HepG2 (cell line): ENCODE measurements at regions not wholly inside any gene's neighbourhood (a gene's known extent, or its start where the extent isn't known, plus 50 kb on each side); places are given as distances from the start of the nearest gene placed in this dataset.
"Not testable (repeated sequence)": the region's sequence is repeated elsewhere in the genome, so short reads cannot be mapped to it uniquely, and the experiment has no call there.

ENCODE experiments used
- ATAC-seq: fragments of 200-7000 bp; cut with Tn5 transposase; 3 replicates; pipeline ENCODE4 v1.9.1; 2020; ENCODE audit warnings: mild to moderate bottlenecking, moderate library complexity
- BruUV-seq: library from RNA; stranded (reverse); fragments of 400-500 nt; replicated peaks from 2 replicates; lab custom pipeline; 2021; lab: Mats Ljungman, UMichigan
- CTCF ChIA-PET: fragments of 300-600 bp; formaldehyde crosslinking; extraction: SDS; loops from one replicate; lab custom pipeline; 2021; ENCODE audit warnings: low total read pairs, inconsistent platforms, low intra/inter-chr PET ratio; lab: Yijun Ruan, JAX
- POLR2A ChIA-PET: fragments of 350-600 bp; sonication (Branson Sonifier 250); formaldehyde crosslinking; loops from one replicate; lab custom pipeline; 2020; ENCODE audit warnings: antibody characterized with exemption, inconsistent platforms; lab: Yijun Ruan, JAX
- DNase-seq: peaks from one replicate; pipeline ENCODE4 v3.0.0-alpha.2; 2015; ENCODE audit warnings: low spot score
- FAIRE-seq: peaks from 3 replicates; lab custom pipeline; 2011; peaks lifted over from hg19 to GRCh38; lab: Jason Lieb, UNC
- H2AFZ ChIP-seq: one replicate; pipeline ENCODE4 v1.6.1; 2011; ENCODE audit warnings: low read length, inconsistent platforms
- H3K27ac ChIP-seq: fragments of 300-600 bp; 3 replicates; pipeline ENCODE4 v1.8.0; 2011; ENCODE audit warnings: mixed run types, mild to moderate bottlenecking, mixed read lengths, low read length, inconsistent platforms; ENCODE audit not compliant: insufficient read depth; ENCODE audit errors: extremely low read length
- H3K27me3 ChIP-seq, 2 experiments: fragments of 200-600 bp in 1 of 2; 2 replicates in 1 of 2; 3 replicates in 1 of 2; pipeline versions ENCODE4 v1.6.0 to v1.8.0; 2011; ENCODE audit warnings: low read length in 2 of 2, mild to moderate bottlenecking in 2 of 2, moderate library complexity in 2 of 2, inconsistent platforms in 1 of 2; ENCODE audit not compliant: insufficient read depth in 2 of 2, control insufficient read depth in 1 of 2
- H3K36me3 ChIP-seq, 2 experiments: fragments of 200-600 bp in 1 of 2; replicated peaks in 1 of 2; 2 replicates in 1 of 2; 3 replicates in 1 of 2; pipeline versions ENCODE4 v1.5.1 to v1.8.0; 2011; ENCODE audit warnings: low read length in 2 of 2, inconsistent platforms in 1 of 2; ENCODE audit not compliant: insufficient read depth in 2 of 2, control insufficient read depth in 1 of 2
- H3K4me1 ChIP-seq: 2 replicates; pipeline ENCODE4 v1.5.1; 2012; ENCODE audit warnings: low read length, inconsistent platforms; ENCODE audit not compliant: insufficient read depth
- H3K4me2 ChIP-seq: 2 replicates; pipeline ENCODE4 v1.6.0; 2011; ENCODE audit warnings: low read depth, low read length, inconsistent platforms
- H3K4me3 ChIP-seq, 3 experiments: fragments of 200-600 bp in 1 of 3; sonication (generic), shearing (Covaris generic) in 1 of 3; replicated peaks in 1 of 3; 2 replicates each; pipeline ENCODE4 v1.5.1; 2011 to 2016; ENCODE audit warnings: low read length in 3 of 3, inconsistent platforms in 2 of 3, low read depth in 2 of 3, mild to moderate bottlenecking in 2 of 3, control low read depth in 1 of 3, mixed read lengths in 1 of 3; ENCODE audit not compliant: insufficient read depth in 1 of 3
- H3K79me2 ChIP-seq: one replicate; pipeline ENCODE4 v1.6.1; 2011; ENCODE audit warnings: low read length, inconsistent platforms; ENCODE audit not compliant: insufficient read depth
- H3K9ac ChIP-seq: 2 replicates; pipeline ENCODE4 v1.6.0; 2011; ENCODE audit warnings: mild to moderate bottlenecking, low read depth, low read length, inconsistent platforms; ENCODE audit not compliant: insufficient read depth
- H3K9me3 ChIP-seq: 2 replicates; pipeline ENCODE4 v1.5.1; 2012; ENCODE audit warnings: mild to moderate bottlenecking, low read length
- H4K20me1 ChIP-seq: 2 replicates; pipeline ENCODE4 v1.6.0; 2011; ENCODE audit warnings: inconsistent platforms, mild to moderate bottlenecking, low read length, moderate library complexity; ENCODE audit not compliant: insufficient read depth
- FOSL1 ChIP-seq: sonication (generic); formaldehyde crosslinking; IDR thresholded peaks from 2 replicates; pipeline ENCODE4 v1.9.0; 2021; ENCODE audit warnings: missing genetic modification reagents, borderline replicate concordance
- GLI4 ChIP-seq: sonication (generic); formaldehyde crosslinking; IDR thresholded peaks from 2 replicates; pipeline ENCODE4 v1.5.1; 2020; ENCODE audit warnings: missing genetic modification reagents, mild to moderate bottlenecking, moderate library complexity, borderline replicate concordance
- GTF3A ChIP-seq: sonication (generic); formaldehyde crosslinking; conservative IDR thresholded peaks from 2 replicates; pipeline ENCODE4 v1.4.0; 2020; ENCODE audit warnings: mild to moderate bottlenecking, missing genetic modification reagents
- HOMEZ ChIP-seq: IDR thresholded peaks from 2 replicates; pipeline ENCODE4 v1.6.1; 2016; ENCODE audit warnings: low read depth
- ISX ChIP-seq: sonication (generic); formaldehyde crosslinking; conservative IDR thresholded peaks from 2 replicates; pipeline ENCODE4 v1.5.0; 2020; ENCODE audit warnings: missing genetic modification reagents
- TFDP1 ChIP-seq: IDR thresholded peaks from 2 replicates; pipeline ENCODE4 v1.6.1; 2016; ENCODE audit warnings: missing compliant biosample characterization, missing genetic modification reagents, borderline replicate concordance
- ZBTB3 ChIP-seq: sonication (generic); formaldehyde crosslinking; IDR thresholded peaks from 2 replicates; pipeline ENCODE4 v1.4.0; 2020; ENCODE audit warnings: low read depth, mild to moderate bottlenecking, moderate library complexity, missing genetic modification reagents, borderline replicate concordance
- ZNF225 ChIP-seq: sonication (generic); formaldehyde crosslinking; IDR thresholded peaks from 2 replicates; pipeline ENCODE4 v1.4.0; 2020; ENCODE audit warnings: mild to moderate bottlenecking, missing genetic modification reagents
- ZNF280B ChIP-seq: sonication (generic); formaldehyde crosslinking; IDR thresholded peaks from 2 replicates; pipeline ENCODE4 v1.5.0; 2020; ENCODE audit warnings: missing genetic modification reagents, mild to moderate bottlenecking, borderline replicate concordance
- ZNF670 ChIP-seq: sonication (generic); formaldehyde crosslinking; IDR thresholded peaks from 2 replicates; pipeline ENCODE4 v1.8.0; 2022; ENCODE audit warnings: mild to moderate bottlenecking, missing genetic modification reagents, borderline replicate concordance
- ZSCAN30 ChIP-seq: sonication (generic); formaldehyde crosslinking; IDR thresholded peaks from 2 replicates; pipeline ENCODE4 v1.5.0; 2020; ENCODE audit warnings: mild to moderate bottlenecking, missing genetic modification reagents
- WGBS: methylation state at CpG from one replicate; pipeline ENCODE4 v1.1.6; 2017; ENCODE audit warnings: low lambda C conversion rate; 5-methylcytosine and 5-hydroxymethylcytosine counted together
- in situ Hi-C: cut with HindIII; loops from 2 replicates; pipeline ENCODE4 v1.10.0; 2017; ENCODE audit warnings: low pct_unique_long_range_greater_than_20kb; ENCODE audit not compliant: extremely low pct_ligation_motif_present
- intact Hi-C: fragments of 100-400 bp; cut with micrococcal nuclease; formaldehyde crosslinking; loops from one replicate; pipeline ENCODE4 v1.10.0; 2022; ENCODE audit not compliant: unreplicated experiment
- TF ChIP-seq, protein P1 (sequence below): sonication (generic); formaldehyde crosslinking; IDR thresholded peaks from 2 replicates; pipeline ENCODE4 v1.8.0; 2022; ENCODE audit warnings: missing genetic modification reagents, mild to moderate bottlenecking, borderline replicate concordance

GRCh38 chr2:83245806-83246537, 1213.1 kb downstream of the SUCLG1 start:
- in situ Hi-C loops, DNase-seq, BruUV-seq, H3K4me2 ChIP-seq, H3K27ac ChIP-seq, H3K79me2 ChIP-seq, H3K27me3 ChIP-seq, H4K20me1 ChIP-seq, H3K4me1 ChIP-seq, H3K36me3 ChIP-seq, intact Hi-C loops, H3K4me3 ChIP-seq, H2AFZ ChIP-seq, ATAC-seq, FAIRE-seq, CTCF ChIA-PET, H3K9ac ChIP-seq, POLR2A ChIA-PET: not testable (repeated sequence)
- H3K9me3 ChIP-seq, result peaks cover 49% of the 10 kb centered on the region
- 58% methylated on average over 18 of the region's 30 CpGs for WGBS

DNA sequence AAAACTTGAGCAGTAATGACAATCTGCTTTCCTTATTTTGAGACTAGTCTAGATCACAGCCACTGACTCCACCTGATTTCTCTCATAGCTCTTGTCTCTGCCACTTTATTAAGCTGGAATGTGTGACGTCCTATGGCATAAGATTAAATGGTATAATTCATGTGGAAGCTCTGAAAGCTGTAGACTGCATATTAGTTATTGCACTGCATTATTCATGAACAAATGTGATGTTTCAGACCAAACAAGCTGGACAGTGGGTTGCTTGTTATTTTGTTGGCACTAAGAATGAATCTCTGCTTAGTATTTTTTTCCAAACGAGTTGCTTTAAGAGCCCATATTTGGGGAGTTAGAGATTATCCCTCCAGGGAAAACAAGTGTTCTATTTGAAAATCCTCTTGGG, 1218.5 kb downstream of the SUCLG1 start:
- Histone ChIP-seq H3K4me2 (no peak overlapping the region), H3K36me3 (no peaks in the 10 kb centered on the region), H3K4me3 (no peak overlapping the region), H3K79me2 (no peaks in the 10 kb centered on the region), H2AFZ (no peak overlapping the region), H4K20me1 (no peaks in the 10 kb centered on the region), H3K9me3 (peaks cover 45% of the 10 kb centered on the region), H3K27ac (no peak overlapping the region), H3K4me1 (no peaks in the 10 kb centered on the region), H3K9ac (no peak overlapping the region), H3K27me3 (no peaks in the 10 kb centered on the region)
- intact Hi-C loops (no loop called here), in situ Hi-C loops (no loop called here)
- FAIRE-seq (no peak), ATAC-seq (no peak), DNase-seq (no peak)
- no TSS peak for BruUV-seq
- CTCF ChIA-PET, result no interaction called here
- 0% methylated on average over 2 of the region's 2 CpGs for WGBS
- POLR2A ChIA-PET, result no interaction called here
- TF ChIP-seq ZBTB3 (CRISPR knock-in tag) (no peak), GTF3A (CRISPR knock-in tag) (no peak), ZNF670 (no peak), ISX (CRISPR knock-in tag) (no peak), FOSL1 (CRISPR knock-in tag) (no peak), GLI4 (CRISPR knock-in tag) (no peak), HOMEZ (CRISPR knock-in tag) (no peak), ZNF225 (CRISPR knock-in tag) (no peak), ZSCAN30 (no peak), TFDP1 (CRISPR knock-in tag) (no peak), ZNF280B (CRISPR knock-in tag) (no peak)
- TF ChIP-seq, protein P1, sequence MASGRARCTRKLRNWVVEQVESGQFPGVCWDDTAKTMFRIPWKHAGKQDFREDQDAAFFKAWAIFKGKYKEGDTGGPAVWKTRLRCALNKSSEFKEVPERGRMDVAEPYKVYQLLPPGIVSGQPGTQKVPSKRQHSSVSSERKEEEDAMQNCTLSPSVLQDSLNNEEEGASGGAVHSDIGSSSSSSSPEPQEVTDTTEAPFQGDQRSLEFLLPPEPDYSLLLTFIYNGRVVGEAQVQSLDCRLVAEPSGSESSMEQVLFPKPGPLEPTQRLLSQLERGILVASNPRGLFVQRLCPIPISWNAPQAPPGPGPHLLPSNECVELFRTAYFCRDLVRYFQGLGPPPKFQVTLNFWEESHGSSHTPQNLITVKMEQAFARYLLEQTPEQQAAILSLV, result no peak
